AG08396 (cell line): ENCODE measurements at regions not wholly inside any gene's neighbourhood (a gene's known extent, or its start where the extent isn't known, plus 50 kb on each side); places are given as distances from the start of the nearest gene placed in this dataset.

ENCODE experiments used
- DNase-seq: peaks from one replicate; pipeline ENCODE4 v3.0.0; 2012; ENCODE audit warnings: low spot score, mixed read lengths

DNA sequence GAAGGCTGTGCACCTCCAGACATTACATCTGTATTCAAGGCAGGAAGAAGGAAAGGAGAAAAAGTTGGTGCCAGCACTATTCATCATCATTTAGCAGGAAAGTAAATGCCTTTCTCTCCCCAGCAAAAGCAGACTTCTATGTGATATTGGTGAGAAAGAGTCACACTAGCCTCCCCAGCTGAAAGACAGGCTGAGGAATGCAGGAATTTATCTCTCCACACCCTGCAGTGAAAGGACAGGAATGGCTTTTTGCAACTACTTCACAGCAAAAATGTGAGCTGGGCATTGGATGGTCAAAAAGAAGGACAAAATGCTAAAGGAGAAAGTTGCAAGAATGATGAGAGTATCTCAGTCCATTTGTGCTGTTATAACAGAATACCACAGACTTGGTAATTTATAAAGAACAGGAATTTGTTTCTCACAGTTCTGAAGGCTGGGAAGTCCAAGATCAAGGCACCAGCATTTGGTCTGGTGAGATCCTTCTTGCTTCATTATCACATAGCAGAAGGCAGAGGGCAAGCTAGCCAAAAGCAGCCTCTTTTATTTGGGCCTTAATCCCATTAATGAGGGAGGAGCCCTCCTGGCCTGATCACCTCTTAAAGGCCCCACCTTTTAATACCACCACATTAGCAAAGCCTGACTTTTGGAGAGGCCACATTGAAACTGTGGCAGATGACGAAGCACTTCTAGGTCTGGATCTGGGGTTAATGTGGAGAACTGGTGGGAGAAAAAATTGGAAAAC, 388.1 kb upstream of the SLC14A2 start:
- DNase-seq = peak; percentile 23

DNA sequence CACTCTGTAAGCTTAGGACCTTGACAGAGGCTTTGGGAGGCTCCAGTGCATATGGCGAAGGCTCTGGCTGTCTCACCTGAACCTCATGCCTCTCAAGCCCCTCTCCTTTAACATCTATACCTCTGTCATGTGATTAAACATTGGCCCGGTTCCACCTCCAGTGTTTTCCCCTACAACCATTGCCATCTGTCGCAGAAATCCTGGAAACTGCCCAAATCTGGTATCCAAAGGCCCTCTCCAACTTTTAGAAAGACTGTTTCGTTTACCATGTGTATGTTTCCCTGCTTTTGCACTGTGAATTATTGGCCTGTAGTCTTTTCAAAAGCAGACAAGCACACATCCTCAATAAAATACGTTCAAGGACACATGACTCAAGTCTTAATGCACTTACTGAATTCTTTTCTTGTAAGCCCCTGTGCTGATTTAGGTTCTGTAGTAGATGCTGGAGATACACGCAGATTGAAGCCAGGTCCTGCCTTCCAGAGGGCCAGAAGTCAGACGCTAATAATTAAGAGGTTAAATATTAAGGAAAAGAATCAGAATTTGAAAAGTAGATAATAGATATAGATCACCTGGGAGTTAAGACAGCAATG, 386.4 kb upstream of the SLC14A2 start:
- no peak for DNase-seq

DNA sequence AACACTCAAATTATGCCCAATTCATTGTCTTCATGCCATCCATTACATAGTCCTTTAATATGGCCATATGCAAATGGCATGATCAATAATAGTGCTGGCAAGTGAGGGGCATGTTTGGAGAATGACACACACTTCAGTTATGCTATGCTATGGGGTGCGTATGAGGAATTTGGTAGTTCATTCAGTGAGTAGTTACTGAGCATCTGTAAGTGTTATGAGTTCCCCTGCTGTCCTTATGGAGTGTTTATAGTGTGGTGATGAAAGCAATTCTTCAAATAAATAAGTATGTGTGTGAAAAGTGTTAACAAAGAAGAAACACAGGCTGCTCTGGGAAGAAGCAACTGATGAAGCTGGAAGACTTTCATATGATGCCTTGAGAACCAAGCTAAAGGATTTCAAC, 383.7 kb upstream of the SLC14A2 start:
- DNase-seq = peak; percentile 11

DNA sequence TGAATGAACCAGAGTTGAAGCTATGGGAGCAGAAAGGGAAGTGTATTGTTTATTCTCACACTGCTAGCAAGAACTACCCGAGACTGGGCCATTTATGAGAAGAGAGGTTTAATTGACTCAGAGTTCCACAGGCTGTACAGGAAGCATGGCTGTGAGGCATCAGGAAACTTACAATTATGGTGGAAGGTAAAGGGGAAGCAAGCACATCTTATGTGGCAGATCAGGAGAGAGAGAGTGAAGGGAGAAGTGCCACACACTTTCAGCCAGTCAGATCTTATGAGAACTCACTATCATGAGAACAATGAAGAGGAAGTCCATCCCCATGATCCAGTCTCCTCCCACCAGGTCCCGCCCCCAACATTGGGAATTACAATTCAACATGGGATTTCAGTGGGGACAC, 383.2 kb upstream of the SLC14A2 start:
- DNase-seq = no peak

DNA sequence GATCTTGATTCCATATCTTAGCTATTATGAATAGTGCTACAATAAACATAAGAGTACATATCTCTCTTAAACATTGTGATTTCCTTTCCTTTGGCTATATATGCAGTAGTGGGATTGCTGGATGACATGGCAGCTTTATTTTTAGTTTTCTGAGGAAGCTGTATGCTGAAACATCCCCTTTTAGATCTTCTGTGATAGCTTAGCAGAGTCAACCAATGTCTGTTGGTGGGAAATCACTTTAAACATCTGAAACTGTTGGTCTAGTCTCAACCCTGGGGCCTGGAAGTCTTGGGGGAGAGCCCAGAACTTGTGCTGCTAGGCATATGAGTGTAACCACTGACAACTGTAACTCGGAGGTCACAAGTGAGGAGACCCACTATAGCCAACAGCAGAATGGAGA, 378.6 kb upstream of the SLC14A2 start:
- DNase-seq = no peak

DNA sequence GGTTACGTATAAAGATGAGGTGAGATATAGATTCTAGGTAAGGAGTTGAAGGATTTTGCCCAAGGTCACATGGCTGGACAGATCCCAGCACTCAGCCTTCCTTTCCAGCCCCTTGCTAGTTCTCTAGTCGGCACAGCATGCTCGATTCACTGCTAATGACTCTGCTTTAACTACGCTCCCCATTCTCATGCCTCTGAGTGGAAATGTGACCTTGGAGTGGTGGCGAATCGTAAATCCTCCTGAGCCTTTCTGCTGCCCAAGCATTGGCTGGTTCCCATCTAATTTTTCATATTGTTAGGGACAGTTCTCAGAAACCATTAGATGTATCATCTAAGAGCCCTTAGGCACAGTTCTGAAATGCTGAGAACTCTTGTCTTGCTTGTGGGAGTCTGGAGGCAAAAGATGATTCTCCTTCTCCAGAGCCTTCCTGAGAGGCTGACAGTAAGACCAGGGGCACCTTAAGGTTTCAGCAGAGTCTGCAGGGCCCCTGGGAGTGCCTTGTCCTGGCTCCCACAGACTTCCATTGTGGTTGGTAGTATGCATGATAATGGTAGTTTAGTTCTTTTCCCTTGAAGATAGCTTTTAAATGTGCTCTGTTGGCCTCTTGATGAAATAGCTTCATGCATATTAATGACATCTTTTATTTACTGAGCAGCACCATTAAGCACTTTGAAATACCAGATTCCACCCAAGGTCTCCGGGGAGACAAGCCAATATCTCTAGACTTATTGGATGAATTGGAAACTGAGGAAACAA, 377.8 kb upstream of the SLC14A2 start:
- no peak for DNase-seq

DNA sequence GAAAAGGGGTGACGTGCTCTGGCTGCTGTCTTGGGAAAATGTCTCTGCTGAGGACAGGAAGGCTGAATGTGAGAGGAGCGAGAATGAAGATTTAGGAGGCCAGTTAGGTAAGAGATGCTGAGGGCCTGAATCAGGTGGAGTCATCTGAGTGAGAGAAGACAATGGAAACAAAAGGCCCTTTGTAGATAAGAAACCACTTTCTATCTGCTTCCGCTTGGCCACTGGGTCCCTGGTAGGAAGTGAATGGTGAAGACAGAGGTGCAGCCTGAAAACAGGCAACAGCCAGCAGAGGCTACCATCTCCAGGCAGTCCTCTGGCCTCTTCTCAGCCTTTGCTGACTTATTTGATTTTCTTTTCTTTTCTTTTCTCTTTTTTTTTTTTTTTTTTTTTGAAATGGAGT, 374.0 kb upstream of the SLC14A2 start:
- no peak for DNase-seq

DNA sequence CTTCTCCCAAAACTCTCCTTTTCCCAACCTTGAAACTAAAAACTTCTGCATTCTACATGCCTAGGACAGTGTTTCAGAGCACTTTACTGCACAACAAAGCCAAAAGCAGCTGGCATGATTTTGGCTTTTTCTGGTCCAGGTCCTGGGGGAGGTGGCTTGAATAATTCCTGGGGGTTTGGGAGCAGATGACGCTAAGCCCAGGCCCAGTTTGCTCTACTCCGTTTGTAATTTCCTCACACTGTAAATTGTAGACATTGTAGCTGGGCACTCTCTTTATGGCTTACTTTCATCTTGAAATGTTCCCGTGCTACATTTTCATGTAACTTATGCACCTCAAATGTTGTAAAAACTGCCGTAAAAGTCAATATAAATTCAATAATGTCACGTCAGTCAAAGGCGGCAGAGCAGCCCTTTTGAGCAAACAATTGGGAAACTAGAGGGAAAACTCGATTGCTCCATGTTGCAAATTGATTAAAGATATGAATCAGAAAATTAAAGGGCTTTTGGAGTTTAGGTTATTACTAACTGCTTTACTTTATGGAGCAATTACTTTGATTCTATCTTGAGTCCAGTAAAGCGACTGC, 373.2 kb upstream of the SLC14A2 start:
- DNase-seq = no peak

DNA sequence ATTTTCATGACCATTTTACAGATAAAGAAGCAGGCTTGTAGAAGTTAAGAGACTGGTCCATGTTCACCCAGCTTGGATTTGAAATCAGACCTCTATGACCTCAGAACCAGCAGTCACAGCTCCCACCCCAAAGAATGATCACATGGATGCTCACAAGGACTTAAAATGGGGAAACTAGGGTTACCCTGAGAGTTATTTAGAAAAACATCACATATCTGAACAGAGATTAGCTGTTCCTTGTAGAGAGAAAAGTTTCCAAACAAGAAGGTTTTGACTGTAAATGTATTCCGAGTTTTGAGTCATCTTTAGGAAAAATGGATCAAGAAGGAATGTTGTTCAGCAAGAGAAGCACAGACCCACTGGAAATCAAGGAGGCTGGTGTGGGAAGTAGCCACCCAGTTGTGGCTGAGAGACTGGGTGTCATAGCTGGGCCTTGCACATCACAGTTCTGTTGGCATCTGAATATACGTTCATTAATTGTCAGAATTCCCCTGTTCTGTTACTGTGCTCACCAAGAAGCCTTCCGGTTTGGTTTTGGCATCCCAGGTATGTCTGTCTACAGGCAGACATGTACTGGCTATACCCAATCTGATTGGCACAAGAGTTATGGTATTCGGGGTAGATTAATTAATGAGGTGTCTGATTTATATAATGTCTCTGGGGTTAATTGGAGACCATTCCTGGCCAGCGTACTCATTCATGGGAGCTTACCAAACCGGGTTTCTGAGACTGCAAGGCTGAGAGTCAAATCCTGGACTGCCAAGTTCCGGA, 371.8 kb upstream of the SLC14A2 start:
- peak; percentile 16 for DNase-seq

DNA sequence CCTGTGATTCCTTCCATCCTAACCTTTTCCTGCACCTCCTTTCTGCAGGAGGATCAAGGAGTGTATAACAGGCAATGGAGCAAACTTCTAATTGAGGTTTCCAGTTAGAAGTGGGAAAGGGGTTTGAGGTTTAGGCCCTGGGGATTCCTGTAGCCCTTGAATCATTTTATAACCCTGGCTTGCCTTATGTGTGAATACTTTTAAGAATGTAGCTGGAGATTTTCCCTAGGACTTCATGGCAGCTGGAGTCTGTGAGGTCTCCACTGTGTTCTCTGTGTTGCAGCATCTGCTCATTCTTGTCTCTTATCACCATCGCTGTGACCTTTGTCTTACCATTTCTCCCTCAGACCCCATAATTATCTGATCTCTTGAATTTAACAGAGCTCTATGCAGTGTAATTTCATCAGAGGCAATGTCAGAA, 370.2 kb upstream of the SLC14A2 start:
- DNase-seq = no peak

DNA sequence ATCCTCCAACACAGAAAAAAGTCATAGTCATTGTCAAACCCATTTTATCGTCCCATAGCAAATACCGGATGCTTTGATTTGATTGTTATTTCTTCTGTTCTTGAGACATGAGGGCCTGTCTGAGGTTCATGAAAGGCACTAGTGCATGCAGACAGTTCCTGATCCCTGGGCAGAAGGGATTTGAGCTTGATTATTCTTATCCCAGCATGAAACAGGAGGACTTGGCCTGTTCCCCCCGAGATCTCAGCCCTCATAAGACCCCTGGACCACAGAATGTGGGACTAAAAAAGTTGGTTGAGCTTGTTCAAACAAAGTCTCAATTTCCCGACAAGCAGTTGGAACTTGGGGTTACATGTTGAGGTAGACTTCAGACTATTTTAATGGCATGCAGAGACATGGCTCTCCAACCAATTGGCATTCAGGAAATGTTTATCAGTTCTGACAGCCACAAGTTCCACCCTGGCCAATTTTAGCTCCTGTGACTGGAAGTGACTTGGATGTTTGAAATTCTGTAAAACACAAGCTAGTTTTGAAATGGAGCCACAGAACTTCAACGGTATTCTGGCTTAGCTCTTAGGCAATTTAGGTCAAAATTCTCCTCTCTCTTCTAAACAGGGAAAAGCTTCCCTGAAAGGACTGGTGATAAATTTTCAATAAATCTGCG, 366.9 kb upstream of the SLC14A2 start:
- peak; percentile 66 for DNase-seq

DNA sequence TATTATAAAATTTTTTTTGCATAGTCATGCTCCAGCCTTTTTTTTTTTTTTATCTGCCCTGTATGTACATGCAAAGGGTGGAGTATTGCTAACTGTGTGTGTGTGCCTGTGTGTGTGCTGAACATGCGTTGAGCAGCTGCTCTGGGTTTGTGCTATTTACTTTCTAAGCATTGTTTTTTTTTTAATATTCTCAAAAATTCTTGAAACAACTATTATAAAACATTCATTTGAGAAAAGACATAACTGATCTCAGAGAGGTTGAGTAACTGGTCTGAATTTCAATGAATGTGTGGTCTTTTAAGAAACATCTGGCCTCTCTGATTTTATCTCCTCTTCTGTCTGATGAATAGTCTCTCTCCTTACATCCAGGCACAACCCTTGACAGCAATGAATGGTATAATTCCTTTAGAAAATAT, 366.0 kb upstream of the SLC14A2 start:
- DNase-seq = no peak

DNA sequence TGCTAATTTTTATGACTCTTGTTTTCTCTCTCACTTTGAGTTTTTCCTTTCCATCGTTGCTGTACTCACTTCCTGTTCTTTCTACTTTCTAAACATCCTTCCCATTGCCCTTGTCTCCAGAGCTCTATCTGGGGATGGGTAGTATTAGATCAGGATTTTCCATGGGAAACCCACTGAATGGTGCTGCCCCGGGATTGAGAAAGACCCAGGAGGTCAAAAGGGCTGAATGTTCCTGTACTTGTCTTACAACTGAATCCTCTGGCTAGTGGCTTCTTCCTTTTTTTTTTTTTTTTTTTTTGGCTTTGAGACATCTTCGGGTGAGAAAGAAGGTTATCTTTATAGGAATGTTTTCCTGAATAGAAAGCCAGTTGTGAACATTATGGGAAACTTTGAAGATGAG, 364.8 kb upstream of the SLC14A2 start:
- no peak for DNase-seq

DNA sequence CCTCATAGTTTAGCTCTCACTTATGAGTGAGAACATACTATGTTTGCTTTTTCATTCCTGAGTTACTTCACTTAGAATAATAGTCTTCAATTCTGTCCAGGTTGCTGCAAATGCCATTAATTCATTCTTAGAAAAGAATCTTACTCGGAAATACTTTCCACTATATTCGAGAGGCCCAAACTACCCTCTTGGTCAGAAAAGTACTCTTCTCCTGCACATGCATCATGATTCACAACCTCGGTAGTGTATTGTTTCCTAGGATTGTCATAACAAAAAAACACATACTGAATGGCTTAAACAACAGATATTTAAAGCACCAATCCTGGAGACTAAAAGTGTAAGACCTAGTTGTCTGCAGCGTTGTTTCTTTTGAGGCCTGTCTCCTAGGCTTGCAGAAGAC, 364.0 kb upstream of the SLC14A2 start:
- DNase-seq = no peak

DNA sequence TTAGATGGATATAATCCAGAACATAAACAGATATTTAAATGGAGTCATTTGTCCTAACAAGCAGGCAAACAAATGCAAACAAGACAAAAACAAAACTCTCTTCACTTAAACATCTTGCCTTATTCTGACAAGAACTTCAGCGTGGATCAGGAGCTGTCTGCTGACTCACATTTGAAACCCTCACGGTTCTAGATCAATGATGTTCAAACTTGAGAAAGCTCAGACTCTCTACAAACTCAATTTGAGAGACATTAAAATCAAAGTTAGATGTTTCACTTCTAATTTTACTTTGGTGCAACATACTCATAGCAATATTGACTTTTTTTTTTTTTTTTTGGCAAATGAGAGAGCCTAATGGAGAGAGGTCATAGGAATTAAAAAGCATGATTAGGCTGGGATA, 362.8 kb upstream of the SLC14A2 start:
- no peak for DNase-seq

DNA sequence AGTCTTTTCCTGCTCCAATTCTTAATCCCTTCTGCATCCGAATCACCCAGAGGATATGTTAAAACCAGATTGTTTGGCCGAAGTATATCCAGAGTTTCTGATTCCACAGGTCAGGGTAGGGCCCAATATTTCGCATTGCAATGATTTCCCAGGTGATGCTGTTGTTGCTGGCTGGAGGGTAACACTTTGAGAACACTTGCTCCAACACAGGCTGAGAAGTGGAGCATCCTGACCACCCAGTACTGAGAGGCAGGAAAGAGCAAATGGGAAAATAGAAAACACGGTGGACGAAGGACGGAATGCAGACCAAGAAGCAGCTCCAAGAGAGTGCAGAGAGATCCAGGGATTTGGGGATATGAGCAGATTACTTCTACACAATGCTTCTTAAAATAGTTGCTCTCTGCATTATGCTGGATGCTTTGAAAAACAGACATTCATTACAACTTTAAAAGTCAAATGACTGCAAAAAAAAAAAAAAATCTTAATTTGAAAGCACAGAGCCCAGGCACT, 362.2 kb upstream of the SLC14A2 start:
- DNase-seq = no peak

DNA sequence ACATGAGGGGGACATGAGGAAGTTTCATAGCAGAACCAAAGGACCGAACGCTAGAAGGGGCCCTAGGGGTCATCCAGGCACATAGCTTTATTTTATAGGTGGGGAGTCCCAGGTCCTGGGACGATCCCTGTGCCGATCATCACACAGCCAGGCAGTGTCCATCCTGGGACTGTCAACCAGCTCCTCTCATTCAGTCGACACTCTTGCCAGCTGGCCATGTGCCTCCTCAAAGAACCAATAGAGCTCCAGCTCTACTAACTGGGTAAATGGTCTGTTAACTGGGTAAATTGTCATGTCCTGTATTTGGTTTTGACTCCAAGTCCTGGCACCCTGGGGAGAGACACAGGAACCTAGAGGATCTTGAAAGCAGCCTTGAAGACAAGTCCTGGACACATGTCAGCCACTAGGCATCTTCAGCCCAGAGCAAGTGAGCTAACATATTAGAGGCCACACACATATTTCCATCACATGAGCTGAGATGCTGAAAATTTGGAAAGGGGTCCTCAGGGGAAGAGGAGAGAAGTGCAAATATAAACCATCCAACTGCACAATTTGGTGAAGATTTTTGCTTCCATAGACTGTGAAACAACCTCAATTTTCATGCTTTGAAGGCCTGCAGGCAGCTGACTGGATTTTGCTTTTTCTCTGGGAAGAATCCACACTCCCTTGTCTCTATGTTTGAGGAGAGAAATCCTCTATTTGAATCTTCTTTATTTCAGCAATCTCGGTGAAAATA, 361.1 kb upstream of the SLC14A2 start:
- DNase-seq = no peak

DNA sequence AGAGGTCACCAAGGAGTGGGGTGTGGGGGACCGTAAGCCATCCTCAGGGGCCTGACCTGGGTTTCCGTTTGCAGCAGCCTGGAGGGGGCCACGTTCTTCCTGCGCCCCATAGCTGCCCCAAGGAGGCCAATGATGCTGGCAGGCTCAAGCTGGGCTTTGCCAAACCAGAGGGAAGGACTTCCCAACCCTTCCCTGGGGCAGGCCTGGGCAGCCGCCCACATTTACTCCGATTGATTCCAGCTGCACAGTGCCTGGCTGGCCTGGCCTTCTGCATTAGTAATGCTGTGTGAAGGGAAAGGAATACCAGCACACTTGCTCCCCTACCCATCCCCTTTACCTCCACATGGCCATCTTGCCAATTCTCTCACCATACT, 360.6 kb upstream of the SLC14A2 start:
- peak; percentile 48 for DNase-seq

DNA sequence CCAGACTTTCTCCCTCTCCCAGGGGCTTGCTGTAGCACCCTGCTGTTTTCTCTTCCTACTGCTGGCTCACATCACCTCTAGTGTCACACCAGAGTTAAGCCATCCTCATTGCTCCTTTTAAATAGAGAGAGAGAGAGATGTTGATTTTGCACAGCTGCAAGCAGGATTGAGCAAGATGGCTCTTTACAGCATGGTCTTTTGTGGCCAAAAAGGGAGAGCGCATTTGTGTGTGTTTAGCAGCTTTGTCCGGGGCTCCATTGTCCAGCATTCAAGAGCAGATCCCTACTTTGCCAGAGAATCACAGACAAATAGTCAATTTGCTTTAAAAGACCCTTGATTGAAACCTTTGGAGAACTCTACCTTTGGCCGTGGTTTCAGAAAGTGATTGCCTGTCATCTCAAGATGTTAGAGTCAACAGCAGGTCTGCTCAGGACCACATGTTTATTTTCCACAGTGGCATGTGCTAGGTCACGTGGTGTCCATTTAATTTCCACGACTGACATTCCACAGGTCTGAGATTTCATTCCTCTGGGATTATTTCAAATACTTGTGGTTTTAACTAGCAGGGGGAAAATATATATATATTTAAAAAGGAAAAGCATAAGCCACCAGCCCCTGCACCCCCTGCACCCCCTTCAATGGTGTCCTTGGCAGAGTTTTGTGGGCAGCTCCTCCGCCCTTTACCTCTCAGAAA, 359.9 kb upstream of the SLC14A2 start:
- DNase-seq = peak; percentile 75

DNA sequence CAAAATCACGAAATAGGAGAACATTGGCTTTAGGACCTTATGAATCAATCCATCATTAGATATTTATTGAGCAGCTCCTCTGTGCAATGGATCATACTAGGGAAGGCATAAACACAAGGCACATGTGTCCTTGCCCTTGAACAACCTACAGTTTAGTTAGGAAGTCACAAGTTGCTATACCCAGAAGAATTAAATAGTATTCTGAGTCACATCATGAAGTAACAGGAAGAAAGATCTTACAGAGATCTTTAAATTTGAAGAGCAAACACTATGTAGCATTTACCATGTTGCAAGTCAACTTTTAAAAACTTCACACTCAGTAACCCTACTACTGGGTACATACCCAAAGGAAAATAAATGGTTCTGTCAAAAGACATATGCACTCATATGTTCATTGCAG, 355.2 kb upstream of the SLC14A2 start:
- DNase-seq = no peak
